ENCODE measurements at regions not wholly inside any gene's neighbourhood (a gene's known extent, or its start where the extent isn't known, plus 50 kb on each side); places are given as distances from the start of the nearest gene placed in this dataset.

GRCh38 chr10:44807451-44807850, 103.7 kb upstream of the TMEM72 start:
- TF ChIP-seq PPARA (CRISPR knock-in tag; IDR thresholded peaks at IDR 0.05; ENCODE audit: borderline replicate concordance), result no peak
- TF ChIP-seq ZNF8 (CRISPR knock-in tag; IDR thresholded peaks at IDR 0.05), result no peak
- no peak for TF ChIP-seq ESRRG (CRISPR knock-in tag; IDR thresholded peaks at IDR 0.05)
- TF ChIP-seq OSR1 (CRISPR knock-in tag; IDR thresholded peaks at IDR 0.05), result no peak
- TF ChIP-seq CSDC2 (CRISPR knock-in tag; IDR thresholded peaks at IDR 0.05), result no peak
- TF ChIP-seq POU6F1 (CRISPR knock-in tag; IDR thresholded peaks at IDR 0.05; ENCODE audit: borderline replicate concordance, low read depth), result no peak
- no peak for TF ChIP-seq ZFP3 (CRISPR knock-in tag; IDR thresholded peaks at IDR 0.05)
- TF ChIP-seq CREB5 (CRISPR knock-in tag; IDR thresholded peaks at IDR 0.05; ENCODE audit: low read depth), result no peak
- no peak for TF ChIP-seq CSRNP3 (CRISPR knock-in tag; IDR thresholded peaks at IDR 0.05)
- TF ChIP-seq ARNTL (CRISPR knock-in tag; IDR thresholded peaks at IDR 0.05; ENCODE audit: borderline replicate concordance, low read depth), result no peak
- TF ChIP-seq ISL1 (CRISPR knock-in tag; IDR thresholded peaks at IDR 0.05), result no peak
- no peak for TF ChIP-seq RARB (CRISPR knock-in tag; IDR thresholded peaks at IDR 0.05)
- no peak for TF ChIP-seq TSHZ2 (CRISPR knock-in tag; IDR thresholded peaks at IDR 0.05)
- ATAC-seq, result no peak

GRCh38 chr10:44809647-44810046, 101.5 kb upstream of the TMEM72 start:
- no peak for TF ChIP-seq OSR1 (CRISPR knock-in tag; IDR thresholded peaks at IDR 0.05)
- TF ChIP-seq SNAI2 (CRISPR knock-in tag; IDR thresholded peaks at IDR 0.05), result no peak
- TF ChIP-seq GLIS3 (CRISPR knock-in tag; IDR thresholded peaks at IDR 0.05), result no peak
- no peak for TF ChIP-seq ESRRG (CRISPR knock-in tag; IDR thresholded peaks at IDR 0.05)
- TF ChIP-seq ZFP30 (CRISPR knock-in tag; IDR thresholded peaks at IDR 0.05), result no peak
- no peak for TF ChIP-seq TOX (CRISPR knock-in tag; IDR thresholded peaks at IDR 0.05; ENCODE audit: borderline replicate concordance)
- no peak for TF ChIP-seq ZC3H10 (CRISPR knock-in tag; IDR thresholded peaks at IDR 0.05)
- TF ChIP-seq CSDC2 (CRISPR knock-in tag; IDR thresholded peaks at IDR 0.05), result no peak
- no peak for ATAC-seq

- TF ChIP-seq ZNF565 (CRISPR knock-in tag; conservative IDR thresholded peaks at IDR 0.05; ENCODE audit: low read depth), result no peak
- TF ChIP-seq PPARA (CRISPR knock-in tag; IDR thresholded peaks at IDR 0.05; ENCODE audit: borderline replicate concordance), result no peak
- TF ChIP-seq CSDC2 (CRISPR knock-in tag; IDR thresholded peaks at IDR 0.05), result no peak
- no peak for TF ChIP-seq RARB (CRISPR knock-in tag; IDR thresholded peaks at IDR 0.05)
- no peak for TF ChIP-seq ISL1 (CRISPR knock-in tag; IDR thresholded peaks at IDR 0.05)
- TF ChIP-seq ARNTL (CRISPR knock-in tag; IDR thresholded peaks at IDR 0.05; ENCODE audit: borderline replicate concordance, low read depth), result no peak
- TF ChIP-seq ZNF8 (CRISPR knock-in tag; IDR thresholded peaks at IDR 0.05), result no peak
- TF ChIP-seq ZC3H10 (CRISPR knock-in tag; IDR thresholded peaks at IDR 0.05), result no peak
- no peak for TF ChIP-seq SNAI2 (CRISPR knock-in tag; IDR thresholded peaks at IDR 0.05)
- no peak for TF ChIP-seq POU6F1 (CRISPR knock-in tag; IDR thresholded peaks at IDR 0.05; ENCODE audit: borderline replicate concordance, low read depth)
- no peak for TF ChIP-seq ZFP3 (CRISPR knock-in tag; IDR thresholded peaks at IDR 0.05)
- TF ChIP-seq TCF4 (CRISPR knock-in tag; IDR thresholded peaks at IDR 0.05; ENCODE audit: borderline replicate concordance), result no peak
- ATAC-seq, result no peak
Measured at GRCh38 chr10:44811072-44811471, 100.1 kb upstream of the TMEM72 start.

Measured in SK-N-SH treated with all-trans-retinoic acid at 6 μM for 48 hours (cell line).